Posterior vena cava (tissue), 2 donors: ENCODE measurements at regions not wholly inside any gene's neighbourhood (a gene's known extent, or its start where the extent isn't known, plus 50 kb on each side); places are given as distances from the start of the nearest gene placed in this dataset.

Experiments used
- DNase-seq: peaks from one replicate; pipeline ENCODE4 v3.0.0-alpha.2; 2020; ENCODE audit warnings: low spot score
- intact Hi-C, 2 donors: fragments of 100-400 bp; cut with DNase I; formaldehyde crosslinking; loops; one replicate each; pipeline versions ENCODE4 v1.14.1 to v1.14.2; 2022 to 2023
- donor health status: DM: yes; HTN: yes; CAD: no.
- donor health status: DM: yes; HTN: yes; CAD: no.

DNA sequence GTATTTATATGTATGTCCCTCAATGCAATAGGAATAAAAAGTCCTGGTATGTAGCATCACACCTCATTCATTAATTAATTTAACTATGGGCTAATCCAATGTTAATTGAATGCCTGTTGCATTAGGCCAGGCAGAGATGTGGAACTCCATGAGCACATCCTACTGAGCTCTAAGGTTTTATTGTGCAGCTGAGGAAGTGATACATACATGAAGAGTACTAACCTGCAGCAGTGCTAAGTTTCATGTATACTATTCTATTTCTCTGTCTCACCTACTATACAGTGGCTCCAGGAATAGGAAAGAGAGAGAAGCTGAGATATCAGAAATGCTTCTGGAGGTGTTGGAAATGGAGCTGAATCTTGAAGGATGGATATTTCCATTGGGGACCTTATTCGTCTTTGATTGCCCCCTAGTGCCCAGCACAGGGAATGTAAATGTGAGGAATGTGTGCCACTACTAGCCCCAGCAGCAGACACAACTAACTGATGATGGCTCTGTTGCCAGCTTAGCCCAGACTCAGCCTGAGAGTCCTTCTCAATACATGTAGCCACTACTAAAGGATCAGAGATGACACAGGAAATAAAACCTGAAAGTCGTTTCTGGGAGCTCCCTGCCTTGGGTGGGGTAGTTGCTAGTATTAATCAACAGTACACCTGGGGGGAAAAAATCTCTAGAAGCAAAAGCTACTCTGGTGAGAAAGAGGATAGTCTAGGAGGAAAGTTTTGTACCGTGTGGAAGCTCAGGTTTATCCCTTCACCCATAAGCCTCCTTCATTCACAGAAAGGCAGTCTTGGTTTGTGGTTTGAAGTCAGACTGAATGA, 173.3 kb upstream of the FOXD3 start:
- DNase-seq = no peak
- intact Hi-C loops = no loop called here

GRCh38 chr1:63152572-63152971, 169.8 kb upstream of the FOXD3 start:
- intact Hi-C loops = no loop called here
- DNase-seq = no peak

DNA sequence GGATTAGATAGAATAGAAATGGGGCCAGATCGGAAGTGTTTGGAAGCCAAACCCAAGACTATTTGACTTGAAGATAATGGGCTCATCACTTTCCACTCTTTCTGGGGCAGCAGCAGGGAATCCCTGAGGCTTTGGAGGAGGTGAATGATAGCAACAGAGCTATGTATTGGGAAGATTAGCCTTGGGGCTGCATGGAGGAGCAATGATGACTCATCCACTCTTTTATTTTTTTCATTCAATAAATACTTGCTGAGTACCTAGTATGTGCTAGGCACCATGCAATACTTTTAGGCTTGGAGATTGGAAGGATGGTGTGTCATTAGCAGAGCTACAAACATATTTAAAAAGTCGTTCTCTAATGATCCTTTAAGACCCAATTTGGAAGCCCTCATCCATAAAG, 166.9 kb upstream of the FOXD3 start:
- DNase-seq = no peak
- intact Hi-C loops = no loop called here

DNA sequence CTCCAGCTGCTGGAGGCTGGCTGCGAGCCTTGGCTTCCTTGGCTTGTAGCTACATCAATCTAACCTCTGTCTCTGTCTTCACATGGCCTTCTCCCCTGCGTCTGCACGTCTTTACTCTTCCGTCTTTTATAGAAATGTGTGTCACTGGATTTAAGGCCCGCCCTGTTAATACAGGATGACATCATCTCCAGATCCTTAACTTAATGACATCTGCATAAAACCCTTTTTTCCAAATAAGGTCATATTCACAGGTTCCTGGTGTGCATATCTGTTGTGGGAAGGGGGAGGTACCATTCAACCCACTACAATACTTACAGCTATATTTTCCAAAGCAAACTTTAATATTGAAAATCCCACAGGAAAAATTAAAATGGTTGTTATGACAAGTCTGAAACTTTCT, 165.3 kb upstream of the FOXD3 start:
- intact Hi-C loops = no loop called here
- DNase-seq = no peak

DNA sequence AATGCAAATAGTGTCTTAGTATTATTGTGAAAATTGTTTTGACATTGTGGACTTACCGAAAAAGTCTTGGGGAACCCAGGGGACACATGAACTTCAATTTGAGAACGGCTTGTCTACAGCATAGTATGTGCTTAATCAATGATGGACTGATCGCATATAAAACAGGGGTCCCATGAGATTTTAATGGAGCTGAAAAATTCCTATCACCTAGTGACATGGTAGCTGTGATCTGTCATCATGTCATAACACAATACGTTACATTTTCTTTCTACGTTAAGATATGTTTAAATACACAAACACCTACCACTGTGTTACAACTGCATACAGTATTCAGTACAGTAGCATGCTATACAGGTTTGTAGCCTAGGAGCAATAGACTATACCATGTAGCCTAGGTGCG, 153.3 kb upstream of the FOXD3 start:
- DNase-seq = no peak
- intact Hi-C loops = no loop called here

GRCh38 chr1:63173161-63173560, 149.2 kb upstream of the FOXD3 start:
- intact Hi-C loops = no loop called here

DNA sequence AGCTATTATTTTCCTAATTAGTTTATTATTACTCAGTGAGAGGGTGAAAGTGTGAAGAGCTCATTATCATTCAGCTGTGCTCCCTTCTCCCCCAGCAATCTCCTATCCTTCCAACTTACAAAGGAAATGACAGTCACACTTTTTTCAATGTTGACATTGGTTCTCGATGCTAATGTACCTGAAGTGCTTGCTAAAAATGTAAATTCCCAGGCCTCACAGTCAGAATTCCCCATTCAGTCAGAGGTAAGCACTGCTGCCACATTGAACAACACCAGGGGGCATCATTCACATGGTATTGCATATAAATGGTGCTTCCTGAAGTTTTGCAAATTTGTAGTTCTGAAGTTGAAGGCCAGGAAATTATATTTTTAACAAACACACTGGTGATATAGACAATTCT, 132.7 kb upstream of the FOXD3 start:
- no peak for DNase-seq
- intact Hi-C loops = no loop called here

More at GRCh38 chr1:63173161-63173560, 149.2 kb upstream of the FOXD3 start:
- DNase-seq = no peak

- intact Hi-C loops = no loop called here
- DNase-seq = no peak
Measured at GRCh38 chr1:63190171-63190570, 132.2 kb upstream of the FOXD3 start.

DNA sequence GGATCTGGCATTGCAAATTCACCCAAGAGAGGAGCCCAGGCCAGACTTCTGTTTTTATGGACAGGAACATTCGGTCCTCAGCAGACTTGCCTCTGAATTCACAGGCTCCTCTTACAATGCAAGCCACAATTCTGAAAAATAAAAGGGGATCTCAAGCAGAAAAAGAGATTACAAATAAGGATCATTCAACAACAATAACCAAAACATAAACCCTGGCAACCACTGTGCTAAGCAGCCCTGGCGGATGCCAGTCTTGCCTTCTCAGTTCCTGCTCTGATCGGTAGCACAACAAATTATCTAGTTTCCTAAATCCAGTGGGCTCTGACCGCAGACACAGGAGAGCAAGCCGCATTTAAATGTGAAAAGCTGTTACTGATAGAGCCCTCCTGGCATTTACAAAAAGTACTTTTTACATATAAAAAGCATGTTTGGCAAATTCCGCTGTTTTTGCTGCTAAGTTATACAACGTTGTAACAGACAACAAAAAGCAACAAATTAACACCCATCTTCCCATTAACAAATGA, 123.4 kb upstream of the FOXD3 start:
- no peak for DNase-seq
- intact Hi-C loops = no loop called here

DNA sequence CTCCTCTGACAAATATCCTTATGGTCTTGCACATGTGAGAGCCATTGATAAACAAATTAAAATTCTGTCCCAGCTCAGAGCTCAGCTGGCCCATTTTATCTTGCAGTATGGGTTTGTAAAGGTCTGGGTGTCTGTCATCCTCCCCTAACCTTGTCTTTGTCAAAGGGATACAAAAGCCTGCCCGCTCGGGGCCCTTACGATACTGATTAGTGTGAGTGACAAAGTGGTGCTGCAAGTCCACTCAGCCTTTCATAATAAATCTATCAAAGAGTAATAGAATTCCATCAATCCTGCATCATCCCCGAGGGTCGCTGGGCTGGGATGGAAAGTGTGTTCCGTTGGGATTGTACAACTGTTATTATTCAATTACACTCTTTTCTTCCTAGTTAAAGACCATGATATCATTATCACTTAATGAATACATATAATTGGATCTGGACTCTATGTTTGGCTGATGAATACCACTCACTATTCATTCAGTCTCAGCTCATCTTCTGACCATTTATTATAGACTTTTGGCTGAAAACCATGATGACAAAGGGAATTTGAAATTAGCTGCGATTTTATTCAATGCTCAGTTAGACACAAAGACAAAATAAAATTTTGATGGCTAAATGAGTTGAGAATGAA, 122.5 kb upstream of the FOXD3 start:
- no peak for DNase-seq
- intact Hi-C loops = no loop called here

DNA sequence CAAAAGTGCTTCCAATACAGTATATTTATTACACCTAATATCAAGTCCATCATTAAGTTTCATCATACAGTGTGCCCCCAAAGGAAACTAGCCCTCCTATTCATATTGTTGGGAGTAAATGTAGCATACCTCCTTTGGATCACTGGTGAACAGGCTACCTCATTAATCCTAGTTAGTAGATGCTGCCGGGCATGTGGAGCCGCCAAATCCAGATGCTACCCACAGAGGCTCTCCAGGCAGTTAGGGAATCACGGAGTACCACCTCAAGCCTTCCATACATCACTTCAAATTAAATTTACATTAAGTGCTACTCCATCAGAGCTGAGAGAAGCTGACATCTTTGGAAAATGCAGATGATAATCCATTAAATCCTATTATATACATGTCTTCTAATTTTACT, 121.7 kb upstream of the FOXD3 start:
- no peak for DNase-seq
- intact Hi-C loops = no loop called here

GRCh38 chr1:63203641-63204040, 118.7 kb upstream of the FOXD3 start:
- intact Hi-C loops = no loop called here

GRCh38 chr1:63205776-63206175, 116.6 kb upstream of the FOXD3 start:
- DNase-seq = no peak
- intact Hi-C loops = no loop called here

More at GRCh38 chr1:63203641-63204040, 118.7 kb upstream of the FOXD3 start:
- no peak for DNase-seq

DNA sequence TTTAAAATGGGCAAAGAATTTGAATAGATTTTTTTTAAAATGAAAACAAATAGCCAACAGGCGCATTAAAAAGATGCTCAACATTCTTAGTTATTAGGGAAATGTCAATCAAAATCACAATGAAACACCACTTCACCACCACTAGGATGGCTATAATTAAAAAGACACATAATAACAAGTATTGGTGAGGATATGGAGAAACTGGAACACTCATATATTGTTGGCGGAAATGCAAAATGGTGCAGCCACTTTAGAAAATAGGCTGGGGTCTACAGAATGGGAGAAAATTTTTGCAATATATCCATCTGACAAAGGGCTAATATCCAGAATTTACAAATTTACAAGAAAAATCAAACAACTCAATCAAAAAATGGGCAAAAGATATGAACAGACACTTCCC, 107.8 kb upstream of the FOXD3 start:
- DNase-seq = no peak
- intact Hi-C loops = no loop called here

DNA sequence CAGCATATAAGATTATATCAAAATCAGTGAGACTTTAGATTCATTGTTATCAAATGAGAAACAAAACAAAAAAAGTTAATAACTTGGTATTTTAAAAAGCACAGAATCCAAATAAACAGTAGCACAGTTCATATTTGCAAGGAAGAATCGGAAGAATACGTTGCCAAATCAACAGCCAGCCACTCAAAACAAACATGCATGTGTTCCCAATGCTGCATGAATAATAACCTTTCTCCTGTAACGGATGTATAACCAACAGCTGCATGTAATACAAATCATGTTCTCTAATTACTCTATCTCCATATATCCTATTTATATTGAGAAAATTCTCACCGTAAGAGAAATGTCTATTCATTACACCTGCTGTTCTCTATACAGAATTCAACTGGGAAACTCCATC, 98.9 kb upstream of the FOXD3 start:
- intact Hi-C loops = no loop called here
- DNase-seq = no peak

DNA sequence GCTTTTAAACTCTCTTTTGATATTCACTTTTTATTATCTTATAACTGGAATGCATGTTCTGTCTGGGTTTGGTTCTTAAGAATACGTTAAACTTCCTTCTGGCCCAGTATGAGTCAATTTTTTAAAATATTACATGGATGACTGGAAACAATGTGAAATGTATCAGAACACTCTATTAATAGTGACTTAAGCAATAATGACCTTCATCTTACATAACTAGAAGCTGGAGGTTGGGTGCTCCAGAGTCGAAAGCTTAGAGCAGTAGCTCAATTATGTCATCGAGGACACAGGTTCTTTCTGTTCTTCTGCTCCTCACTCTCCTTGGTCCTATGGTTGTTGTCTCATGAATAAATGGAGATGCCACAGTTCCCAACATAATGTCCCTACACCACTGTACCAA, 91.6 kb upstream of the FOXD3 start:
- DNase-seq = no peak
- intact Hi-C loops = no loop called here

DNA sequence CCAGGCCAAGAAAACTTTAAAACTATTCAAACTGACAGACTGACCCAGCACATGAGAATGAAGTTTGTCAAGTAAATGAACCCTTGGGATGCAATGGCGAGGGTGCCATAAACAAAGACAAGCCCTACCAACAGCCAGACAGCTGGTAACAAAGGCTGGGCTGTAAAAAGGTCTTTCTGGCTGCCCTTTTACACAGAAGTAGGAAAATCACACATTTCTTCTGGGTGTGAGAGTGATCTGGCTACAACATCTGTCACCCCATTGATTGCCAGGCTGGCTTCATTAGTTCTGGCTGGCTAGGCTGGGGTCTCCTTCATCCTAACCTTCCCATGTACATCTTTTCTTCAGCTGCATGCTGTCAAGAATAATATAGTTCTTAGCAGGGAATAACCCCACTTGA, 83.6 kb upstream of the FOXD3 start:
- DNase-seq = no peak
- intact Hi-C loops = no loop called here

GRCh38 chr1:63245186-63245585, 77.2 kb upstream of the FOXD3 start:
- intact Hi-C loops = no loop called here
- DNase-seq = no peak

DNA sequence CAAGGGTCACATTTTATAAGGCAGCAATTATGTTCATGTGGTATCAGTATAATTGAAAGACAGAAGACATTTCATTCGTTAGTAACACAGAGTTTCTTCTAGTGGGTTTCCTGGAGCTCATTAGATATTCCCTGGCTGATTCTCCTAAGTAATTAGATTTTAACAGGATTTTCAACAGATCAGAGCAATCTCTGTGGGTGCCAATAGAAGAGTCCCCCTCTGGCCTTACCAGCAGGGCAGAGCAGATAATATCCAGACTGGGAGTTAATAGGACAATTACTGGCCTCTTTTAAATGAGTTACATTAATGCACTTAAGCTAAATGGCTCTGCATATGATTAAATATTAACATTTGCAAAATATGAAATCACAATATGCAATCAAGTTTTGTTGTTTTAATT, 74.2 kb upstream of the FOXD3 start:
- intact Hi-C loops = no loop called here
- no peak for DNase-seq

DNA sequence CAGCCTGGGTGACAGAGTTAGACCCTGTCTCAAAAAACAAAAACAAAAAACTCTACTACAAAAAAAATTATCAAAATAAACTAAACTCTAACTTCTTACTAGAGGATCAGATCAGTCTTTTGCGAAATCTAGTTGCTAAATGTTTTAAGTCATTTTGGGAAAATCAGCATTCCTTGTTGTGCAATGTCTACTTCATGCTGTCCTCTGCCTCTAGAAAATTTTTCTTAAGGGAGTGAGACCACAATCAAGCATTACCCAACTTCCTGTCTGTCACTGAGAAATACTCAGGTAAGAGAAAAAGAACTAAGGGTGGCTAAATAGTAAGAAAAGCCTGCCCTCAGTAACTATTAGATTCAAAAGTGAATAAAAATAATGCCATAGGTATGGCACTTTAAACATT, 67.2 kb upstream of the FOXD3 start:
- intact Hi-C loops = no loop called here
- DNase-seq = no peak
